GM12878 (cell line): ENCODE measurements at regions not wholly inside any gene's neighbourhood (a gene's known extent, or its start where the extent isn't known, plus 50 kb on each side); places are given as distances from the start of the nearest gene placed in this dataset.

Source experiments
- ATAC-seq: fragments of 200-7000 bp; cut with Tn5 transposase; 3 replicates; pipeline ENCODE4 v1.9.1; 2020; ENCODE audit warnings: mild to moderate bottlenecking, moderate library complexity
- BruUV-seq: library from RNA; stranded (reverse); fragments of 400-500 nt; replicated peaks from 2 replicates; lab custom pipeline; 2021; lab: Mats Ljungman, UMichigan
- CTCF ChIA-PET: fragments of 300-600 bp; sonication (Branson Sonifier 250); formaldehyde crosslinking; extraction: SDS; loops from one replicate; lab custom pipeline; 2021; ENCODE audit warnings: inconsistent platforms; lab: Yijun Ruan, JAX
- POLR2A ChIA-PET: fragments of 350-600 bp; formaldehyde crosslinking; extraction: SDS; loops from one replicate; lab custom pipeline; 2021; ENCODE audit warnings: inconsistent platforms; lab: Charles Lee
- RAD21 ChIA-PET: fragments of 300-600 bp; sonication (Branson Sonifier 250); formaldehyde crosslinking; loops from one replicate; lab custom pipeline; 2023; ENCODE audit warnings: antibody characterized with exemption; ENCODE audit not compliant: unreplicated experiment; lab: Charles Lee
- SMC1A ChIA-PET: fragments of 300-600 bp; sonication (Branson Sonifier 250); formaldehyde crosslinking; loops from one replicate; lab custom pipeline; 2023; ENCODE audit not compliant: unreplicated experiment, uncharacterized antibody; lab: Charles Lee
- DNase-seq: peaks from one replicate; pipeline ENCODE4 v3.0.0-alpha.2; 2011; ENCODE audit warnings: low read depth, low spot score
- FAIRE-seq: peaks from 3 replicates; lab custom pipeline; 2011; peaks lifted over from hg19 to GRCh38; lab: Jason Lieb, UNC
- H2AFZ ChIP-seq: 2 replicates; pipeline ENCODE4 v1.6.0; 2011; ENCODE audit warnings: low read depth, low read length, control low read depth; ENCODE audit not compliant: control insufficient read depth
- H3K27ac ChIP-seq: 2 replicates; pipeline ENCODE4 v1.5.1; 2011; ENCODE audit warnings: control low read depth; ENCODE audit not compliant: control insufficient read depth, insufficient read depth
- H3K27me3 ChIP-seq, 2 experiments: replicated peaks in 1 of 2; 2 replicates each; pipeline versions ENCODE4 v1.6.0 to v1.6.1; 2011; ENCODE audit warnings: low read length in 1 of 2; ENCODE audit not compliant: control insufficient read depth in 2 of 2, insufficient read depth in 2 of 2
- H3K36me3 ChIP-seq, 2 experiments: 2 replicates each; pipeline ENCODE4 v1.5.1; 2011; ENCODE audit warnings: low read length in 1 of 2; ENCODE audit not compliant: control insufficient read depth in 2 of 2, insufficient read depth in 2 of 2
- H3K4me1 ChIP-seq: 2 replicates; pipeline ENCODE4 v1.6.1; 2011; ENCODE audit warnings: mild to moderate bottlenecking, low read length, moderate library complexity, mixed read lengths; ENCODE audit not compliant: control insufficient read depth, insufficient read depth
- H3K4me2 ChIP-seq: 2 replicates; pipeline ENCODE4 v1.6.0; 2011; ENCODE audit warnings: control low read depth; ENCODE audit not compliant: control insufficient read depth, insufficient read depth
- H3K4me3 ChIP-seq: fragments of 200-600 bp; sonication (generic); 2 replicates; pipeline ENCODE4 v1.5.1; 2016
- H3K79me2 ChIP-seq: 2 replicates; pipeline ENCODE4 v1.6.0; 2011; ENCODE audit warnings: low read length; ENCODE audit not compliant: control insufficient read depth, insufficient read depth
- H3K9ac ChIP-seq: 2 replicates; pipeline ENCODE4 v1.8.0; 2011; ENCODE audit warnings: low read length, control low read depth, mixed read lengths; ENCODE audit not compliant: control insufficient read depth, insufficient read depth
- H3K9me3 ChIP-seq: replicated peaks from 3 replicates; pipeline ENCODE4 v1.5.1; 2011; ENCODE audit warnings: mild to moderate bottlenecking, low read length; ENCODE audit not compliant: control insufficient read depth, insufficient read depth
- H4K20me1 ChIP-seq: 2 replicates; pipeline ENCODE4 v1.6.0; 2011; ENCODE audit not compliant: control insufficient read depth, insufficient read depth
- ASH2L ChIP-seq: fragments of 300-600, 200-600 bp; sonication (generic); IDR thresholded peaks from 2 replicates; pipeline ENCODE4 v1.6.1; 2017; ENCODE audit warnings: low read depth, mild to moderate bottlenecking, borderline replicate concordance
- BACH1 ChIP-seq: fragments of 450-650 bp; IDR thresholded peaks from 2 replicates; pipeline ENCODE4 v1.6.1; 2017; ENCODE audit warnings: mild to moderate bottlenecking, borderline replicate concordance
- CREM ChIP-seq: IDR thresholded peaks from 2 replicates; pipeline ENCODE4 v1.6.1; 2014; ENCODE audit warnings: antibody characterized with exemption, low read depth
- EZH2 ChIP-seq: IDR thresholded peaks from 2 replicates; pipeline ENCODE4 v1.6.1; 2012; ENCODE audit warnings: low read depth, mild to moderate bottlenecking, control low read depth, inconsistent platforms, low read length, borderline replicate concordance; ENCODE audit not compliant: control insufficient read depth
- NFXL1 ChIP-seq: fragments of 450-650 bp; IDR thresholded peaks from 2 replicates; pipeline ENCODE4 v1.6.1; 2017; ENCODE audit warnings: antibody characterized with exemption, mild to moderate bottlenecking, borderline replicate concordance
- NR2C1 ChIP-seq: fragments of 450-650 bp; IDR thresholded peaks from 2 replicates; pipeline ENCODE4 v1.6.1; 2017; ENCODE audit warnings: antibody characterized with exemption, mild to moderate bottlenecking, moderate library complexity
- PAX8 ChIP-seq: fragments of 450-650 bp; IDR thresholded peaks from 2 replicates; pipeline ENCODE4 v1.6.1; 2017; ENCODE audit warnings: mild to moderate bottlenecking, moderate library complexity
- RBBP5 ChIP-seq: fragments of 200-600 bp; sonication (generic); conservative IDR thresholded peaks from 2 replicates; pipeline ENCODE4 v1.6.1; 2016
- STAT3 ChIP-seq: IDR thresholded peaks from 2 replicates; pipeline ENCODE4 v1.6.1; 2011; ENCODE audit warnings: low read depth, low read length, improper control_type of control experiment
- TCF7 ChIP-seq: IDR thresholded peaks from 2 replicates; pipeline ENCODE4 v1.6.1; 2014; ENCODE audit warnings: antibody characterized with exemption, borderline replicate concordance
- USF2 ChIP-seq: IDR thresholded peaks from 2 replicates; pipeline ENCODE4 v1.6.1; 2011; ENCODE audit warnings: low read depth, low read length, improper control_type of control experiment, borderline replicate concordance
- ZNF207 ChIP-seq: fragments of 450-650 bp; IDR thresholded peaks from 2 replicates; pipeline ENCODE4 v1.6.1; 2014; ENCODE audit warnings: antibody characterized with exemption, mild to moderate bottlenecking, borderline replicate concordance
- WGBS: methylation state at CpG from one replicate; pipeline ENCODE4 v1.1.6; 2016; ENCODE audit warnings: low lambda C conversion rate; ENCODE audit not compliant: insufficient replicate concordance, insufficient coverage; ENCODE audit errors: missing lambda C conversion rate; 5-methylcytosine and 5-hydroxymethylcytosine counted together
- in situ Hi-C: fragments of 300-500 bp; cut with MboI; formaldehyde crosslinking; loops from 9 replicates; pipeline ENCODE4 v1.14.3; 2018; ENCODE audit warnings: mixed read lengths
- intact Hi-C: fragments of 100-400 bp; cut with micrococcal nuclease; formaldehyde crosslinking; loops from one replicate; pipeline ENCODE4 v1.14.2; 2022; ENCODE audit not compliant: unreplicated experiment
- TF ChIP-seq, protein P1 (sequence below): fragments of 450-650 bp; IDR thresholded peaks from 2 replicates; pipeline ENCODE4 v1.6.1; 2017; ENCODE audit warnings: mild to moderate bottlenecking, moderate library complexity
- TF ChIP-seq, protein P2 (sequence below): IDR thresholded peaks from 2 replicates; pipeline ENCODE4 v1.6.1; 2012; ENCODE audit warnings: low read length, inconsistent platforms
- TF ChIP-seq, protein P3 (sequence below): IDR thresholded peaks from 2 replicates; pipeline ENCODE4 v1.6.1; 2011; ENCODE audit warnings: borderline replicate concordance, low read depth, mild to moderate bottlenecking, moderate library complexity, mixed read lengths, low read length; ENCODE audit not compliant: insufficient read depth; ENCODE audit errors: extremely low read length

- no peak for ATAC-seq
- no peak overlapping the region for H3K4me3 ChIP-seq
- H2AFZ ChIP-seq = no peak overlapping the region
- H3K27ac ChIP-seq = no peak overlapping the region
- ChIA-PET CTCF (interaction anchor here (1.1 kb wide), 1 partner anchor 418 kb away, joined by 4 read pairs; no protein-coding TSS in a partner anchor), RAD21 (no interaction called here), POLR2A (no interaction called here), SMC1A (no interaction called here)
- H4K20me1 ChIP-seq = no peaks in the 10 kb centered on the region
- no peak overlapping the region for H3K9ac ChIP-seq
- BruUV-seq = no TSS peak
- intact Hi-C loops = no loop called here
- no peak for FAIRE-seq
- no peaks in the 10 kb centered on the region for H3K79me2 ChIP-seq
- DNase-seq = no peak
- no peaks in the 10 kb centered on the region for H3K9me3 ChIP-seq
- TF ChIP-seq EZH2 (no peak), ZNF207 (no peak), RBBP5 (no peak), NR2C1 (no peak), BACH1 (no peak), TCF7 (no peak), USF2 (no peak), STAT3 (no peak), ASH2L (no peak), CREM (no peak), NFXL1 (no peak), PAX8 (no peak)
- TF ChIP-seq, protein P1, sequence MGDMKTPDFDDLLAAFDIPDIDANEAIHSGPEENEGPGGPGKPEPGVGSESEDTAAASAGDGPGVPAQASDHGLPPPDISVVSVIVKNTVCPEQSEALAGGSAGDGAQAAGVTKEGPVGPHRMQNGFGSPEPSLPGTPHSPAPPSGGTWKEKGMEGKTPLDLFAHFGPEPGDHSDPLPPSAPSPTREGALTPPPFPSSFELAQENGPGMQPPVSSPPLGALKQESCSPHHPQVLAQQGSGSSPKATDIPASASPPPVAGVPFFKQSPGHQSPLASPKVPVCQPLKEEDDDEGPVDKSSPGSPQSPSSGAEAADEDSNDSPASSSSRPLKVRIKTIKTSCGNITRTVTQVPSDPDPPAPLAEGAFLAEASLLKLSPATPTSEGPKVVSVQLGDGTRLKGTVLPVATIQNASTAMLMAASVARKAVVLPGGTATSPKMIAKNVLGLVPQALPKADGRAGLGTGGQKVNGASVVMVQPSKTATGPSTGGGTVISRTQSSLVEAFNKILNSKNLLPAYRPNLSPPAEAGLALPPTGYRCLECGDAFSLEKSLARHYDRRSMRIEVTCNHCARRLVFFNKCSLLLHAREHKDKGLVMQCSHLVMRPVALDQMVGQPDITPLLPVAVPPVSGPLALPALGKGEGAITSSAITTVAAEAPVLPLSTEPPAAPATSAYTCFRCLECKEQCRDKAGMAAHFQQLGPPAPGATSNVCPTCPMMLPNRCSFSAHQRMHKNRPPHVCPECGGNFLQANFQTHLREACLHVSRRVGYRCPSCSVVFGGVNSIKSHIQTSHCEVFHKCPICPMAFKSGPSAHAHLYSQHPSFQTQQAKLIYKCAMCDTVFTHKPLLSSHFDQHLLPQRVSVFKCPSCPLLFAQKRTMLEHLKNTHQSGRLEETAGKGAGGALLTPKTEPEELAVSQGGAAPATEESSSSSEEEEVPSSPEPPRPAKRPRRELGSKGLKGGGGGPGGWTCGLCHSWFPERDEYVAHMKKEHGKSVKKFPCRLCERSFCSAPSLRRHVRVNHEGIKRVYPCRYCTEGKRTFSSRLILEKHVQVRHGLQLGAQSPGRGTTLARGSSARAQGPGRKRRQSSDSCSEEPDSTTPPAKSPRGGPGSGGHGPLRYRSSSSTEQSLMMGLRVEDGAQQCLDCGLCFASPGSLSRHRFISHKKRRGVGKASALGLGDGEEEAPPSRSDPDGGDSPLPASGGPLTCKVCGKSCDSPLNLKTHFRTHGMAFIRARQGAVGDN = no peak
- TF ChIP-seq, protein P2, sequence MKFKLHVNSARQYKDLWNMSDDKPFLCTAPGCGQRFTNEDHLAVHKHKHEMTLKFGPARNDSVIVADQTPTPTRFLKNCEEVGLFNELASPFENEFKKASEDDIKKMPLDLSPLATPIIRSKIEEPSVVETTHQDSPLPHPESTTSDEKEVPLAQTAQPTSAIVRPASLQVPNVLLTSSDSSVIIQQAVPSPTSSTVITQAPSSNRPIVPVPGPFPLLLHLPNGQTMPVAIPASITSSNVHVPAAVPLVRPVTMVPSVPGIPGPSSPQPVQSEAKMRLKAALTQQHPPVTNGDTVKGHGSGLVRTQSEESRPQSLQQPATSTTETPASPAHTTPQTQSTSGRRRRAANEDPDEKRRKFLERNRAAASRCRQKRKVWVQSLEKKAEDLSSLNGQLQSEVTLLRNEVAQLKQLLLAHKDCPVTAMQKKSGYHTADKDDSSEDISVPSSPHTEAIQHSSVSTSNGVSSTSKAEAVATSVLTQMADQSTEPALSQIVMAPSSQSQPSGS = no peak
- TF ChIP-seq, protein P3, sequence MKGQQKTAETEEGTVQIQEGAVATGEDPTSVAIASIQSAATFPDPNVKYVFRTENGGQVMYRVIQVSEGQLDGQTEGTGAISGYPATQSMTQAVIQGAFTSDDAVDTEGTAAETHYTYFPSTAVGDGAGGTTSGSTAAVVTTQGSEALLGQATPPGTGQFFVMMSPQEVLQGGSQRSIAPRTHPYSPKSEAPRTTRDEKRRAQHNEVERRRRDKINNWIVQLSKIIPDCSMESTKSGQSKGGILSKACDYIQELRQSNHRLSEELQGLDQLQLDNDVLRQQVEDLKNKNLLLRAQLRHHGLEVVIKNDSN = no peak
- H3K36me3 ChIP-seq = no peaks in the 10 kb centered on the region
- in situ Hi-C loops = no loop called here
- no peaks in the 10 kb centered on the region for H3K4me1 ChIP-seq
- WGBS = 96% methylated on average over 1 of the region's 1 CpG
- H3K27me3 ChIP-seq = no peaks in the 10 kb centered on the region
- H3K4me2 ChIP-seq = no peak overlapping the region
Observed at GRCh38 chr11:95647355-95647754, 142.2 kb downstream of the FAM76B start.
